K562 (cell line): ENCODE measurements at regions not wholly inside any gene's neighbourhood (a gene's known extent, or its start where the extent isn't known, plus 50 kb on each side); places are given as distances from the start of the nearest gene placed in this dataset.

ENCODE experiments used
- CHD2 ChIP-seq: IDR thresholded peaks from 2 replicates; pipeline ENCODE4 v1.6.1; 2011; ENCODE audit warnings: low read depth, low read length
- CTCF ChIP-seq, 3 experiments: IDR thresholded peaks in 2 of 3; conservative IDR thresholded peaks in 1 of 3; 2 replicates each; pipeline ENCODE4 v1.5.1; 2011 to 2012; ENCODE audit warnings: low read length in 3 of 3, mild to moderate bottlenecking in 3 of 3, control low read depth in 2 of 3, improper control_type of control experiment in 1 of 3, inconsistent platforms in 1 of 3, low read depth in 1 of 3, mixed read lengths in 1 of 3, moderate library complexity in 1 of 3; ENCODE audit not compliant: insufficient read depth in 2 of 3
- DACH1 ChIP-seq: fragments of 450-650 bp; IDR thresholded peaks from 2 replicates; pipeline ENCODE4 v1.6.1; 2018; ENCODE audit not compliant: partially characterized antibody
- ELF4 ChIP-seq: fragments of 450-650 bp; formaldehyde crosslinking; IDR thresholded peaks from 2 replicates; pipeline ENCODE4 v1.4.0; 2022; ENCODE audit warnings: missing genetic modification characterization
- EP300 ChIP-seq: IDR thresholded peaks from 2 replicates; pipeline ENCODE4 v1.6.1; 2012; ENCODE audit warnings: low read length, improper control_type of control experiment
- GABPB1 ChIP-seq: sonication (generic); formaldehyde crosslinking; IDR thresholded peaks from 2 replicates; pipeline ENCODE4 v1.8.0; 2022; ENCODE audit warnings: mild to moderate bottlenecking, missing genetic modification reagents
- NFRKB ChIP-seq: fragments of 450-650 bp; IDR thresholded peaks from 2 replicates; pipeline ENCODE4 v1.6.1; 2016; ENCODE audit warnings: low read depth
- NFXL1 ChIP-seq: fragments of 450-650 bp; formaldehyde crosslinking; IDR thresholded peaks from 2 replicates; pipeline ENCODE4 v1.4.0; 2021; ENCODE audit warnings: mild to moderate bottlenecking
- PHF8 ChIP-seq: fragments of 200-600 bp; sonication (generic); IDR thresholded peaks from 2 replicates; pipeline ENCODE4 v1.6.1; 2012; ENCODE audit warnings: mixed run types, mild to moderate bottlenecking, inconsistent platforms, low read length, moderate library complexity, borderline replicate concordance
- POLR2A ChIP-seq: fragments of 450-650 bp; conservative IDR thresholded peaks from 2 replicates; pipeline ENCODE4 v1.6.1; 2016
- YY1 ChIP-seq, 3 experiments: IDR thresholded peaks; 2 replicates each; pipeline ENCODE4 v1.6.1; 2011; ENCODE audit warnings: low read length in 2 of 3, mild to moderate bottlenecking in 2 of 3, moderate library complexity in 2 of 3, borderline replicate concordance in 1 of 3, control low read depth in 1 of 3, low read depth in 1 of 3; ENCODE audit not compliant: insufficient read depth in 3 of 3, insufficient replicate concordance in 2 of 3, control insufficient read depth in 1 of 3, insufficient read length in 1 of 3; ENCODE audit errors: extremely low read depth in 1 of 3
- ZBTB1 ChIP-seq: sonication (generic); formaldehyde crosslinking; IDR thresholded peaks from 2 replicates; pipeline ENCODE4 v1.8.1; 2023; ENCODE audit warnings: missing genetic modification reagents, low read depth, mild to moderate bottlenecking, borderline replicate concordance
- ZNF280A ChIP-seq: fragments of 450-650 bp; IDR thresholded peaks from 2 replicates; pipeline ENCODE4 v1.6.1; 2018; ENCODE audit warnings: mild to moderate bottlenecking, low read depth; ENCODE audit not compliant: partially characterized antibody
- TF ChIP-seq, protein P1 (sequence below): sonication (generic); formaldehyde crosslinking; IDR thresholded peaks from 2 replicates; pipeline ENCODE4 v1.8.0; 2022; ENCODE audit warnings: missing genetic modification reagents, mild to moderate bottlenecking, borderline replicate concordance

DNA sequence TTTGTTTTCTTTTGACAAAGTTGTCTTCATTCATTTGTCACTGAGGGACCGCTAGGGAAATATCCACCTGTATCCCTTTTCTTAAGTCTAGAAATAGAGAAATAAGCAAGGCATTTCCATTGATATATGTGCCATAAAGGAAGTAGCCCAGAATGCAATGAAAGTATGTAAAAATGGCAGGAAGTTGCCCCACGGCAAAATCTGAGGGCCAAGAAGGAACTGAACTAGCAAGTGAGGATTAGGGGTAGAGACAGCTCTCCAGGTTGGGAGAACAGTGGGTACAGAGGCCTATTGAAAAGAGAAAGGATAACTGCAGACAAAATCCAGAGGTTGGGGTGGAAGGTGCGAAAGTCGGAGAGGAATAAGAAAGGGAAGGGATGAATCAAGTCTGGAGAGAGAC is 56.6 kb upstream of the TOMM7 start:
- TF ChIP-seq EP300 (no peak), ELF4 (CRISPR knock-in tag) (no peak), CTCF (IDR thresholded peaks at IDR 0.05 in 2 of 3, conservative IDR thresholded peaks at IDR 0.05 in 1 of 3; ENCODE audit: insufficient read depth in 2 of 3, low read depth in 1 of 3, low read length in 3 of 3) (no peak), POLR2A (no peak), NFXL1 (CRISPR knock-in tag) (no peak), YY1 (IDR thresholded peaks at IDR 0.05; ENCODE audit: borderline replicate concordance in 1 of 3, control insufficient read depth in 1 of 3, extremely low read depth in 1 of 3, insufficient read depth in 3 of 3, insufficient read length in 1 of 3, insufficient replicate concordance in 2 of 3, low read depth in 1 of 3, low read length in 2 of 3) (no peak), DACH1 (no peak), PHF8 (no peak), NFRKB (no peak), CHD2 (no peak), GABPB1 (CRISPR knock-in tag) (no peak), ZBTB1 (no peak), ZNF280A (no peak)
- TF ChIP-seq, protein P1, sequence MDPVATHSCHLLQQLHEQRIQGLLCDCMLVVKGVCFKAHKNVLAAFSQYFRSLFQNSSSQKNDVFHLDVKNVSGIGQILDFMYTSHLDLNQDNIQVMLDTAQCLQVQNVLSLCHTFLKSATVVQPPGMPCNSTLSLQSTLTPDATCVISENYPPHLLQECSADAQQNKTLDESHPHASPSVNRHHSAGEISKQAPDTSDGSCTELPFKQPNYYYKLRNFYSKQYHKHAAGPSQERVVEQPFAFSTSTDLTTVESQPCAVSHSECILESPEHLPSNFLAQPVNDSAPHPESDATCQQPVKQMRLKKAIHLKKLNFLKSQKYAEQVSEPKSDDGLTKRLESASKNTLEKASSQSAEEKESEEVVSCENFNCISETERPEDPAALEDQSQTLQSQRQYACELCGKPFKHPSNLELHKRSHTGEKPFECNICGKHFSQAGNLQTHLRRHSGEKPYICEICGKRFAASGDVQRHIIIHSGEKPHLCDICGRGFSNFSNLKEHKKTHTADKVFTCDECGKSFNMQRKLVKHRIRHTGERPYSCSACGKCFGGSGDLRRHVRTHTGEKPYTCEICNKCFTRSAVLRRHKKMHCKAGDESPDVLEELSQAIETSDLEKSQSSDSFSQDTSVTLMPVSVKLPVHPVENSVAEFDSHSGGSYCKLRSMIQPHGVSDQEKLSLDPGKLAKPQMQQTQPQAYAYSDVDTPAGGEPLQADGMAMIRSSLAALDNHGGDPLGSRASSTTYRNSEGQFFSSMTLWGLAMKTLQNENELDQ (CRISPR knock-in tag) = no peak
